GM12801 (cell line): ENCODE measurements at regions not wholly inside any gene's neighbourhood (a gene's known extent, or its start where the extent isn't known, plus 50 kb on each side); places are given as distances from the start of the nearest gene placed in this dataset.

ENCODE experiments used
- CTCF ChIP-seq: IDR thresholded peaks from one replicate; pipeline ENCODE4 v1.5.1; 2011; ENCODE audit warnings: control low read depth; ENCODE audit not compliant: insufficient read length; ENCODE audit errors: extremely low read depth

DNA sequence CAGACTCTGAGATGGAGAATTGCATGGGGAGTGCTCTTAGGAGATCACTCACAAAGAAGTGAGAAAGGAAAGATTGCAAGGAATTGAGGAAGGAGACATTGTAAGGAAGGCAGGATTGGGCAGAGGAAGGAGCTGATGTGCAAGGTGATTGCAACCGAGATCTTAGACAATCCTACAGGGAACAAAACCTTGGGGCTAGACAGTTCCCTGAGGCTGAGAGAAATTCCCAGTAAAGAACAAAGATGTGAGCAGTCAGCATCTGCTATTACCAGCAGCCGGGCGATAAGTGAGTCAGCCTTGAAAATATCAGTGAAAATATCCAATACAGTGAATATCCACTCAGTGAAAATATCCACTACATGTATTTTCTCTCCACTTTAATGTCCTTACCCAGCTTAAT lies 143.6 kb upstream of the TBC1D5 start:
- no peak for TF ChIP-seq CTCF

DNA sequence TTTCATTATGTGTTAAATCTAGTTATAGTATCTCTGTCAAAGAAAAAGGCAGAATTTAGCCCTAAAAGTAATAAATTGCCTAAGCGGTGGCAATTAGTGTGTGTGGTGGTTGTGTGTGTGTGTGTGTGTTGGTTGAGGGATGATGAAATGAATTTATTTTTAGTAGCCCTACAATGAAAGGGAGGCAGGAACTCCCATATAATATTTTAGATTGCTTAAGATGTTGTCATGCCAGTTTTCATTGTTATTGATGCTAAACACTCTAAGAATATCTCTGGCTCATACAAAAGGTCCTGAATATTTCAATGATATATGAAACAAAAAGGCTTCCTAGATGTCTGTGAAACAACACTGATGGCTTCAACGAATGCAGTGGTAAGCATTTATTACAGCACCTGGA lies 140.6 kb upstream of the TBC1D5 start:
- TF ChIP-seq CTCF = no peak

GRCh38 chr3:17877299-17877698 lies 134.9 kb upstream of the TBC1D5 start:
- no peak for TF ChIP-seq CTCF

- no peak for TF ChIP-seq CTCF
Measured at GRCh38 chr3:17874636-17875035, 132.2 kb upstream of the TBC1D5 start.

DNA sequence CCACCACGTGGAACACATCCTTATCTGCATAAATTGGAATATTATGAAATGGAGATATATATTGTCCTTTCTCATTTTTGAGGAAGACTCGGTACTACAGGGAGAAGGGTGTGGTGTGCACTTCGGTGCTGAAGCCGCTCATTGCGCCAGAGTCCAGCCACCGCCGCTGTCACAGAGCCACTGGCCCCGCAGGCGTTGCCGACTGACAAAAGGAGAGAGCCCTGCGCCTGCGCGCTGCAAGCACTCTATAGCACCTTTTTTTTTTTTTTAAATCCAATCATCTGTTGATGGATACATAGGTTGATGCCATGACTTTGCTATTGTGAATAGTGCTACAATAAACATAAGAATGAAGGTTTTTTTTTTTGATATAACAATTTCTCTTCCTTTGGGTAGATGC lies 130.0 kb upstream of the TBC1D5 start:
- TF ChIP-seq CTCF = no peak

DNA sequence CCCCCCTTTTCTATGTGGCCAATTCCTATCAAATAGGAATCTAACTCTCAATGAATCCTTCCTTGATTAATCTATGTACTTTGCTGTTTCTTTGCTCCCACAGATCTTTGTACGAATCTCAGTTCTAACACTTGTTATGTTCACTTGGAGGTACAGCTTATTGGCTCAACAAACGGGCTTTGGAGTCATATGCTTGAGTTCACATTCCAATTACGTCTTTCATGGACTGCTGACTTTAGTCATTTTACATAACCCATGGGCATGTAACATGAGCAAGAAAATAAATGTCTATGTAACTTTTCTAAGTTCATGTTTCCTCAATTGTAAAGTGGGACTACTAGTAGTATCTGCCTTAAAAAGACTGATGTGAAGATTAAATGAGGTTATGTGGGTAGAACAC lies 123.2 kb upstream of the TBC1D5 start:
- no peak for TF ChIP-seq CTCF

DNA sequence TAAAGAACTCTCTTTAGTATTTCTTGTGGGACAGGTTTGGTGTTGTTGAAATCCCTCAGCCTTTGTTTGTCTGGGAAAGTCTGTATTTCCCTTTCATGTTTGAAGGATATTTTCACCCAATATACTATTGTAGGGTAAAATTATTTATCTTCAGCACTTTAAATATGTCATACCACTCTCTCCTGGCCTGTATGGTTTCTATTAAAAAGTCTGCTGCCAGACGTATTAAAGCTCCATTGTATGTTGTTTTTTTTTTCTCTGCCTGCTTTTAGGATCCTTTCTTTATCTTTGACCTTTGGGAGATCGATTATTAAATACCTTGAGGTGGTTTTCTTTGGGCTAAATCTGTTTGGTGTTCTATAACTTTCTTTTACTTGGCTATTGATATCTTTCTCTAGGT lies 119.0 kb upstream of the TBC1D5 start:
- TF ChIP-seq CTCF = no peak

GRCh38 chr3:17852217-17852616 lies 109.8 kb upstream of the TBC1D5 start:
- no peak for TF ChIP-seq CTCF
